HL-60 (cell line): ENCODE measurements at regions not wholly inside any gene's neighbourhood (a gene's known extent, or its start where the extent isn't known, plus 50 kb on each side); places are given as distances from the start of the nearest gene placed in this dataset.

Experiments used
- CTCF ChIP-seq: IDR thresholded peaks from one replicate; pipeline ENCODE4 v1.5.1; 2011; ENCODE audit warnings: low read length, control low read depth, inconsistent platforms; ENCODE audit not compliant: insufficient read depth
- GABPA ChIP-seq: IDR thresholded peaks from 2 replicates; pipeline ENCODE4 v1.6.1; 2012; ENCODE audit warnings: low read depth
- POLR2AphosphoS5 ChIP-seq: IDR thresholded peaks from 2 replicates; pipeline ENCODE4 v1.6.1; 2012; ENCODE audit warnings: low read depth
- REST ChIP-seq: IDR thresholded peaks from 2 replicates; pipeline ENCODE4 v1.6.1; 2012; ENCODE audit warnings: low read depth; ENCODE audit not compliant: insufficient replicate concordance

- TF ChIP-seq CTCF (no peak), GABPA (no peak), REST (no peak), POLR2AphosphoS5 (no peak)
Measured at GRCh38 chr5:104494083-104494482, 931.5 kb upstream of the NUDT12 start.
